Ectodermal cell (in vitro differentiated cells): ENCODE measurements at regions not wholly inside any gene's neighbourhood (a gene's known extent, or its start where the extent isn't known, plus 50 kb on each side); places are given as distances from the start of the nearest gene placed in this dataset.

Experiments used
- H3K27ac ChIP-seq: 2 replicates; pipeline ENCODE4 v1.7.0; 2013; ENCODE audit warnings: mild to moderate bottlenecking, low read depth, low read length; ENCODE audit not compliant: insufficient read depth, poor library complexity, severe bottlenecking
- H3K27me3 ChIP-seq: 2 replicates; pipeline ENCODE4 v1.7.0; 2013; ENCODE audit warnings: mild to moderate bottlenecking, low read length; ENCODE audit not compliant: insufficient read depth, control insufficient read depth, poor library complexity, severe bottlenecking
- H3K36me3 ChIP-seq: one replicate; pipeline ENCODE4 v1.7.0; 2013; ENCODE audit warnings: low read length; ENCODE audit not compliant: control insufficient read depth, insufficient read depth
- H3K4me1 ChIP-seq: one replicate; pipeline ENCODE4 v1.7.0; 2013; ENCODE audit warnings: low read length; ENCODE audit not compliant: control insufficient read depth, insufficient read depth
- H3K4me3 ChIP-seq: 2 replicates; pipeline ENCODE4 v1.7.0; 2013; ENCODE audit warnings: low read depth, low read length, control low read depth; ENCODE audit not compliant: insufficient read depth
- H3K9me3 ChIP-seq: 2 replicates; pipeline ENCODE4 v1.7.0; 2013; ENCODE audit warnings: mild to moderate bottlenecking, low read length, moderate library complexity; ENCODE audit not compliant: control insufficient read depth
- WGBS, 2 experiments: methylation state at CpG; one replicate each; pipeline ENCODE4 v1.1.7; 2013; ENCODE audit warnings: missing lambda C conversion rate in 2 of 2; 5-methylcytosine and 5-hydroxymethylcytosine counted together

DNA sequence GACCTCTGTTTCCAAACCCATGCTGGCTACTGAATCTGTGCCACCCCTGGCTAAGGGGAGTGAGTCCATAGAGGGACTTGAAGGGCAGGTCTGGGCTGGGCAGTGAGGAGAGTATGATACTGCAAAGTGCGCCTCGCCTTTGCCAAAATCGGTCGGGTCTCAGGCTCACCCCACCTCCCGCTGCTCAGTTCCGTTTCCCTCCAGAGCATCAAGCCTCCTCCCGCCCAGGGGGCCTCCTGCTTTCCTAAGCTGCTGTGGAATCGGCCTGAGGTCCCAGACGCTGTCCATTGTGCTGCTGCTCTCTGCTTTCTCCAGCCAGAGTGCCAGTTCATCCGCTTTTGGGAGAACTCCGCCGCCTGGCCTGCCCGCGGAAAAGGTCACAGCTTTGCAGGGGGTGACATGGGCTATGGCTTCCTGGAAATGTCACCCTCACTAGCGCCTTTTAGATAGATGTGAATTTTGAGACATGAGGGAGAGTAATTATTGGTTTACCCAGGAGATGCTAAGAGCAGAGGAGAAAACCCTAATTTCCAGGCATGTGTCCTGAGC is 1418.4 kb downstream of the UQCRFS1 start:
- no peaks in the 10 kb centered on the region for H3K27me3 ChIP-seq
- peak overlapping the region; percentile 91 for H3K4me3 ChIP-seq
- WGBS, 2 experiments, result 10 to 12% methylated on average over 15 of the region's 15 CpGs
- no peaks in the 10 kb centered on the region for H3K36me3 ChIP-seq
- peaks cover 8% of the 10 kb centered on the region for H3K4me1 ChIP-seq
- no peak overlapping the region for H3K27ac ChIP-seq
- H3K9me3 ChIP-seq, result no peaks in the 10 kb centered on the region

DNA sequence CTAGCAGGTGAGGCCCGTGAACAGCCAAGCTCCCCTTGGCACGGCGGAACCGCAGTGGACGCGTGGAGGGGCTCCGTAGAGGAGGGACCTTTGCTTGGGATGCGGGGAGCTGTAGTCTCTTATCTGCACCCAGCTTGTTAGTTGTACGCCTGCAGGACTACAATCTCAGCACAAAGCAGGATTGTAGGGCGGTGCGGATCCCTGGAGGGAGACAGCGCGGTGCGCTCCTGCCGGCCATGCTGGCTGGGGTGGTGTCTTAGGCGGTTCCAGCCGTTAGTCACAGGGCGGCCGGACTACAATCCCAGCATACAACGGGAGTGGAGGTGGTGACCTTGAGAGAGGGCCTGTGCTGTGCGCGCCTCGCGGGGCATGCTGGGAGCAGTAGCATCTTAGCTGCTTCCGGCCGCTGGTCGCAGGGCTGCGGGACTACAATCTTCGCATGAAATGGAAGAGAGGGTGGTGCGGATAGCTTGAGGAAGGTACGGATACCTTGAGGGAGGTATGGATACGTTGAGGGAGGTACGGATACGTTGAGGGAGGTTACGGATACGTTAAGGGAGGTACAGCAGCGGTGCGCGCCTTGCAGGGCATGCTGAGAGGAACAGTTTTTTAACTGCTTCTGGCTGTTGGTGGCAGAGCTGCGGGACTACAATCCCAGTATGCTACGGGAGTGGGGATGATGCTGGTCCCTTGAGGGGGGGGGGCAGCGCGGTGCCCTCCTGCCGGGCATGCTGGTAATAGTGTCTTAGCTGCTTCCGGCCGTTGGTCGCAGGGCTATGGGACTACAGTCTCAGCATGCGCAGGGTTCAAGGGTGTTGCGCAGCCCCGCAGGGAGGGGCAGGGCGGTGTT is 1419.1 kb downstream of the UQCRFS1 start:
- Histone ChIP-seq H3K27me3 (no peaks in the 10 kb centered on the region), H3K27ac (peak overlapping the region; percentile 88), H3K4me1 (peaks cover 8% of the 10 kb centered on the region), H3K36me3 (no peaks in the 10 kb centered on the region), H3K9me3 (no peaks in the 10 kb centered on the region), H3K4me3 (peak overlapping the region; percentile 91)
- WGBS, 2 experiments, result 1% methylated on average over 51 of the region's 51 CpGs

DNA sequence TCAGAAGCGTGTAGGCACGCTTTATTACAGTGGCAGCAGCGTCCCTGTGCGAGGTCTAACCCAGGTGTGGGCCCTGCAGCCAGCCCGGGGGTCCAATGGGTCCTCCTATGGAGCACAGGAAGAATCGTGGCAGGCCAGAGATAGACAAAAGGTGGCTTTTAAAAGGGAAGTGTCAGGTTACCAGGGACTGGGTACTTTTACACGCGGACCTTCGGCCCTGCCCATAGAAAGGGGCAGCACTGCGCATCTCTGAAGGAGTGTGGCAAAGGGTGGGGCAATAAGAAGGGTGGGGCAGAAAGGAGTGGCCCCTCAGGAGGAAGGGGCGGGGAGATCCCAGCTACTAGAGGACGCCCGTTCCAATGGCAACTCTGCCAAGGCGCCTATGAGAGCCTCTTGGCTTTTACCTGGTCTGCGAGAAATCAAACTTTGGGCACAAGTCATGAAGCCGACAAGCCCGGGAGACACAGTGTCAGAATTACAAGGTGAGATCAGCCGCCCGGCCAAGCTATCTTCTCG is 1419.8 kb downstream of the UQCRFS1 start:
- no peaks in the 10 kb centered on the region for H3K36me3 ChIP-seq
- peaks cover 8% of the 10 kb centered on the region for H3K4me1 ChIP-seq
- H3K27me3 ChIP-seq, result no peaks in the 10 kb centered on the region
- H3K27ac ChIP-seq, result peak overlapping the region; percentile 88
- H3K9me3 ChIP-seq, result no peaks in the 10 kb centered on the region
- WGBS, 2 experiments, result 0% methylated on average over 20 of the region's 20 CpGs
- peak overlapping the region; percentile 91 for H3K4me3 ChIP-seq

DNA sequence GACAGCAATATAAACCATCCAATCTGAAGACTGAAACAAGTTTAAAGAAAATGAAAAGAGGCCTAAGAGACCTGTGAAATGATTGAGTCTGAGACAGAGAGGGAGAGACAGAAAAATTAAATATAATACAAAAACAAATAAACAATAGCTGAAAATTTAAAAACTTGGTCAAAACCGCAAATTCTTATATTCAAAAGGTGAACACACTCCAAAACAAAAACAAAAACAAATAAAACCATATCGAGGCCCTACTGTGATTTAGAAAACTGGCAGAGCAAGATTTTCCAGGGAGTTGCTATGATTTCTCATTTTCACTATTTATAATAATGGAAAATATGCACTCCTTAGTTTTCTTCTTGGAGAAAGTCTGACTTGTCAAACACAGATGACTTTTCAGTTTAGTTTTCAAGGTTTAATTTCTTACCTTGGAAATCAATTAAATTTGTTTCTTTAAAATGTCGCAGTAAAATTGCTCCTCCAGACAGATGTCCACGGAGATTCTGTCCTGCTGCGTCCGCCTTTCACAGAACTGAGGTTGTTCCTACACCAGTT is 1420.3 kb downstream of the UQCRFS1 start:
- peak overlapping the region; percentile 88 for H3K27ac ChIP-seq
- 14% methylated on average over 6 of the region's 6 CpGs for WGBS, 2 experiments
- no peaks in the 10 kb centered on the region for H3K9me3 ChIP-seq
- H3K4me3 ChIP-seq, result peak overlapping the region; percentile 91
- no peaks in the 10 kb centered on the region for H3K27me3 ChIP-seq
- H3K4me1 ChIP-seq, result peaks cover 8% of the 10 kb centered on the region
- no peaks in the 10 kb centered on the region for H3K36me3 ChIP-seq

- H3K27me3 ChIP-seq, result no peaks in the 10 kb centered on the region
- WGBS, 2 experiments, result 78 to 79% methylated on average over 10 of the region's 10 CpGs
- no peaks in the 10 kb centered on the region for H3K36me3 ChIP-seq
- H3K27ac ChIP-seq, result no peak overlapping the region
- H3K4me3 ChIP-seq, result no peak overlapping the region
- no peaks in the 10 kb centered on the region for H3K9me3 ChIP-seq
- no peaks in the 10 kb centered on the region for H3K4me1 ChIP-seq
These were observed 1432.4 kb downstream of the UQCRFS1 start for GRCh38 chr19:27780367-27781075.

DNA sequence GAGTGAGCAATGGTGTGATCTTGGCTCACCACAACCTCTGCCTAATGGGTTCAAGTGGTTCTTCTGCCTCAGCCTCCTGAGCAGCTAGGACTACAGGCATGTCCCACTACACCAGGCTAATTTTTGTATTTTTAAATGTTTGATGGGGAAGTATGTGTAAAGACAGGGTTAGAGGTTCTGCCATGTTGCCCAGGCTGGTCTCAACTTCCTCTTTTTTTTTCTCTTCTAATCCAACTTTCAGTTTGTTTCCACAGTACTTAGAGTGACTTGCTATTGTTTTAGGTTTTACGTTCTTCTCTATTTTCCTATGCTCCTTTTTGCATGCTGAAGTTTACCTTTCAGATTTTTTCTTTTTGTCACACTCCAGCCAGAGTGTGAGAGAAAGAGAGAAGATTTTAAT is 1433.0 kb downstream of the UQCRFS1 start:
- Histone ChIP-seq H3K36me3 (no peaks in the 10 kb centered on the region), H3K9me3 (no peaks in the 10 kb centered on the region), H3K4me3 (no peak overlapping the region), H3K27ac (no peak overlapping the region), H3K4me1 (no peaks in the 10 kb centered on the region), H3K27me3 (no peaks in the 10 kb centered on the region)
- 89% methylated on average over 1 of the region's 1 CpG; no CpG with 5 or more reads in 1 of the 2 experiments for WGBS, 2 experiments

DNA sequence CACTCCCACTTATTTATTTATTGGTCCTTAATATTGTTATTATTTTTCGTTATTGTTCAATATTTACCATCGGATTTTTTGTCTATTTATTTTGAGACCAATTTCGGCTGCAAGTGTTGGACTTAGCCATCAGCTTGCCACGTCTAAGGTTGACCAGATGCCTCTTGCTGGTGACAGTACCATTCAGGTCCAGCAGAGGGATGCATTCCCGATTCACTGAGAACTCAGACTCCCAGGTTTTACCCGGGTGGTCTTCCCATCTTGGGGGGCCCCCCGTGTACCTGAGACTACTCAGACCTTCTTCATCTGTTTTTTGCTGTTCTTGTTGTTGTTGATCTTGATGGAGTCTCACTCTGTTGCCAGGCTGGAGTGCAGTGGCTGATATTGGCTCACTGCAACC is 1435.2 kb downstream of the UQCRFS1 start:
- Histone ChIP-seq H3K4me3 (no peak overlapping the region), H3K27ac (no peak overlapping the region), H3K27me3 (no peaks in the 10 kb centered on the region), H3K4me1 (no peaks in the 10 kb centered on the region), H3K36me3 (peaks cover 8% of the 10 kb centered on the region), H3K9me3 (no peaks in the 10 kb centered on the region)
- WGBS, 2 experiments, result 93 to 98% methylated on average over 6 to 7 of the region's 7 CpGs

- H3K4me1 ChIP-seq, result no peaks in the 10 kb centered on the region
- H3K36me3 ChIP-seq, result peaks cover 8% of the 10 kb centered on the region
- no peaks in the 10 kb centered on the region for H3K9me3 ChIP-seq
- no peak overlapping the region for H3K4me3 ChIP-seq
- 94 to 96% methylated on average over 7 of the region's 7 CpGs for WGBS, 2 experiments
- no peaks in the 10 kb centered on the region for H3K27me3 ChIP-seq
- H3K27ac ChIP-seq, result no peak overlapping the region
These were observed 1435.7 kb downstream of the UQCRFS1 start for GRCh38 chr19:27777242-27777641.

DNA sequence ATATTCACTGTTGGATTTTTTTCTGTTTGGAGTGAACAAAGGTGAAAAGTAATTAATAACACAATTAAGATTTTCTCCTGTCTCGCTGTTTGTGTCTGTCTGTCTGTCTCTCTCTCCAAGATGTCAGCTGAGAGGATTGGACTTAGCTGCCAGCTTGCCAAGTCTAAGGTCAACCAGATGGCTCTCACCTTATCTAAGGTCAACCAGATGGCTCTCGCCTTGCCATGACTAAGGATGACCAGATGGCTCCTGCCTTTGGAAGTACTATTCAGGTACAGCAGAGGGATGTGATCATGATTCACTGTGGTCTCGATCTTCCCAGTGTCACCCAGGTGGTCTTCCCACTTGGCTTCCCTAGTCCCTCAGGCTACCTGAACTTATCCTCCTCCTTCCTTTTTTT is 1436.4 kb downstream of the UQCRFS1 start:
- Histone ChIP-seq H3K4me3 (no peak overlapping the region), H3K27me3 (no peaks in the 10 kb centered on the region), H3K9me3 (no peaks in the 10 kb centered on the region), H3K36me3 (peaks cover 8% of the 10 kb centered on the region), H3K4me1 (no peaks in the 10 kb centered on the region), H3K27ac (no peak overlapping the region)
- WGBS, 2 experiments, result 88 to 91% methylated on average over 3 of the region's 3 CpGs

DNA sequence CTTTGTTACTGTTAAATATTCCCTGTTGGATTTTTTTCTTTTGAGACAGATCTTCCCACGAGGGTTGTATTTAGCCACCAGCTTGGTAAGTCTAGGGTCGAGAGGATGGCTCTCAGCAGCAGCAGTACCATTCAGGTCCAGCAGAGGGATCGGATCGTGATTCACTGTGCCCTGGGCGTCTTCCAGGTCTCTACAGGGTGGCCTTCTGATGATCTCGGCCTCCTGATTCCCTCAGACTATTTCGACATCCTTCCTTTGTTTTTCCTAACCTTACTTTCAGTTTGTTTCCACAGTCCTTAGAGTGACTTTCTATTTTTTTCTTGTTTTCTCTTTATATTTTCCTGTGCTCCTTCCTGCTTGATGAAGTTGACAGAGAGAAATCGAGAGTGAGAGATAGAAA is 1436.9 kb downstream of the UQCRFS1 start:
- H3K27ac ChIP-seq, result no peak overlapping the region
- no peaks in the 10 kb centered on the region for H3K4me1 ChIP-seq
- peaks cover 8% of the 10 kb centered on the region for H3K36me3 ChIP-seq
- no peaks in the 10 kb centered on the region for H3K27me3 ChIP-seq
- H3K9me3 ChIP-seq, result peaks cover 1% of the 10 kb centered on the region
- 90 to 94% methylated on average over 7 of the region's 8 CpGs for WGBS, 2 experiments
- H3K4me3 ChIP-seq, result no peak overlapping the region
